Activated CD4-positive, alpha-beta T cell treated with anti-CD3 and anti-CD28 coated beads, Interleukin-2, amount 10 ng/mL, durations not matched to agents 7 days and 5 days (primary cell): ENCODE measurements at regions not wholly inside any gene's neighbourhood (a gene's known extent, or its start where the extent isn't known, plus 50 kb on each side); places are given as distances from the start of the nearest gene placed in this dataset.

Source experiments
- CTCF ChIA-PET: fragments of 350-600 bp; sonication (Branson Sonifier 250); formaldehyde crosslinking; loops from one replicate; lab custom pipeline; 2021; ENCODE audit warnings: antibody characterized with exemption; lab: Charles Lee
- POLR2A ChIA-PET: fragments of 350-600 bp; sonication (Branson Sonifier 250); formaldehyde crosslinking; loops from one replicate; lab custom pipeline; 2021; ENCODE audit warnings: antibody characterized with exemption; lab: Charles Lee
- DNase-seq: peaks from one replicate; pipeline ENCODE4 v3.0.0-alpha.2; 2020
- H3K27ac Mint-ChIP-seq: one replicate; pipeline ENCODE4 v1.8.0; 2021; ENCODE audit warnings: mild to moderate bottlenecking, moderate library complexity, mixed read lengths
- H3K27me3 Mint-ChIP-seq: one replicate; pipeline ENCODE4 v1.8.0; 2021; ENCODE audit warnings: mixed read lengths
- H3K36me3 Mint-ChIP-seq: one replicate; pipeline ENCODE4 v1.8.0; 2021; ENCODE audit warnings: low read depth, mixed read lengths
- H3K4me1 Mint-ChIP-seq: one replicate; pipeline ENCODE4 v1.8.0; 2021; ENCODE audit warnings: mixed read lengths
- H3K4me3 Mint-ChIP-seq: one replicate; pipeline ENCODE4 v1.8.0; 2021; ENCODE audit warnings: mild to moderate bottlenecking, moderate library complexity, mixed read lengths
- H3K9me3 Mint-ChIP-seq: one replicate; pipeline ENCODE4 v1.8.0; 2021; ENCODE audit warnings: mixed read lengths

DNA sequence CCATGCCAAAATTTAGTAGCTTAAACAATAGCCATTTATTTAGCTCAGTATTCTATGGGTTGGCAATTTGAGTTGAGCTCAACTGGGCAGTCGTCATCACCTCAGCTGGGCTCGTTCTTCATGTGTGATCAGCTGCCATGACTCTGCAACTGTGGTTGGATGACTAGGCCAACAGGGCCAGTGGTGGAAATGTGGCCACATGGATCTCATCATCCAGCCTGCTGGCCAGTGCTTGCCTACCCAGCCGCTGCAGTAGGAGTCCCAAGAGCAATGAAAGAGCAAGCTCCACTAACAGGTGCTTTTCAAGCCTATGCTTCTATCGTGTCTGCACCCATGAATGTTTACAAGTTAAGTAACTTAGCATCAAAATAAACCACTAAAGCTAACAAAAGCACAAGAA lies 158.0 kb downstream of the ATPSCKMT start:
- no peaks in the 10 kb centered on the region for H3K27me3 Mint-ChIP-seq
- no peak overlapping the region for H3K27ac Mint-ChIP-seq
- no peak overlapping the region for H3K4me3 Mint-ChIP-seq
- no peaks in the 10 kb centered on the region for H3K36me3 Mint-ChIP-seq
- H3K4me1 Mint-ChIP-seq = no peaks in the 10 kb centered on the region
- no peak for DNase-seq
- peaks cover 3% of the 10 kb centered on the region for H3K9me3 Mint-ChIP-seq
- ChIA-PET POLR2A (no interaction called here), CTCF (no interaction called here)

DNA sequence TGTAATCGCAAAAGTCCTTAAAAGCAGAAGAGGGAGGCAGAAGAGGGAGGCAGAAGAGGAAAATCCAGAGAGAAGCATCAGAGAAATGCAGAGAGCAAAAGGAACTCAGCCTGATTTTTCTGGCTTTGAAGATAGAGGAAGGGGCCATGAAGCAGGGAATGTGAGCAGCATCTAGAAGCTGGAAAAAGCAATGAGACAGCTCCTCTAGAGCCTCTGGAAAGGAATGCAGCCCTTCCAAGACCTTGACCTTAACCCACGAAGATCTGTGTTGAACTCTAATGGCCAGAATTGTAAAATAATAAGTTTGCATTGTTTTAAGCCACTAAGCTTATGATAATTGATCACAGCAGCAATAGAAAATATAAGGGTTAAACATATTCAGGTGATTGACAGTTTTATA lies 159.6 kb downstream of the ATPSCKMT start:
- H3K4me3 Mint-ChIP-seq = no peak overlapping the region
- no peaks in the 10 kb centered on the region for H3K4me1 Mint-ChIP-seq
- H3K27me3 Mint-ChIP-seq = no peaks in the 10 kb centered on the region
- POLR2A ChIA-PET = no interaction called here
- H3K27ac Mint-ChIP-seq = no peak overlapping the region
- CTCF ChIA-PET = no interaction called here
- H3K36me3 Mint-ChIP-seq = no peaks in the 10 kb centered on the region
- DNase-seq = no peak
- H3K9me3 Mint-ChIP-seq = no peaks in the 10 kb centered on the region

DNA sequence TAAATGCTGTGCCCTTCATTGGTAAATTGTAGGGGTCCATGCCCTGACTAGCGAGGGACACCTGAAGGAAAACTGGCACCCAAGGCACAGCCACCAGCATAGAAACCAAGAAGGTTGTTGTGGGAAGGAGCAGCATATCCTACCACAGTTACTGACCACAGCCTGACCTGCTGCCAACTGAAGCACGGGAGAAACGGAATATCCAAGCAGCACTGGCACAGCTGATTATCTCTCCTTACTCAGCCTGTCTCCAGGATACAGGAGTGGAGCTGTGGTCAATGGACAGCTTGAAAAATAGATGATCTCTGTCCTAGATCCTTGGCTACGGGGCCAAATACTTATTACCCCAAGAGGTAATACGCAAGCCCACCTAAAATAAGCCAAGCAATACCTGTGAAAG lies 164.5 kb downstream of the ATPSCKMT start:
- ChIA-PET POLR2A (no interaction called here), CTCF (no interaction called here)
- no peaks in the 10 kb centered on the region for H3K27me3 Mint-ChIP-seq
- H3K27ac Mint-ChIP-seq = no peak overlapping the region
- DNase-seq = no peak
- H3K4me1 Mint-ChIP-seq = no peaks in the 10 kb centered on the region
- no peaks in the 10 kb centered on the region for H3K36me3 Mint-ChIP-seq
- H3K4me3 Mint-ChIP-seq = no peak overlapping the region
- no peaks in the 10 kb centered on the region for H3K9me3 Mint-ChIP-seq

DNA sequence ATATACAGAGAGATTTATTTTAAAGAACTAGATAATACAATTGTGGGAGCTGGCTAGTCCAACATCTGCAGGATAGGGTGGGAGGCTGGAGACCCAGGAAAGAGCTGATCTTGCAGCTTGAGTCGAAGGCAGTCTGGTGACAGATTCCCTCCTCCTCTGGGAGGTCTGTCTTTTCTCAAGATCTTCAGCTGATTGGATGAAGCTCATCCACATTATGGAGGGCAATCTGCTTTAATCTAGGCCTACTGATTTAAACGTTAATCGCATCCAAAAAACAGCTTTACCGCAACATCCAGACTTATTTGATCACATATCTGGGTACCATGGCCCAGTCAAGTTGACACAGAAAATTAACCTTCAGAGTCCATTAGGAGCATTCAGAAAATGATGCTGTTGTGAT lies 168.1 kb downstream of the ATPSCKMT start:
- Mint-ChIP-seq H3K9me3 (no peaks in the 10 kb centered on the region), H3K36me3 (no peaks in the 10 kb centered on the region)
- CTCF ChIA-PET = no interaction called here

DNA sequence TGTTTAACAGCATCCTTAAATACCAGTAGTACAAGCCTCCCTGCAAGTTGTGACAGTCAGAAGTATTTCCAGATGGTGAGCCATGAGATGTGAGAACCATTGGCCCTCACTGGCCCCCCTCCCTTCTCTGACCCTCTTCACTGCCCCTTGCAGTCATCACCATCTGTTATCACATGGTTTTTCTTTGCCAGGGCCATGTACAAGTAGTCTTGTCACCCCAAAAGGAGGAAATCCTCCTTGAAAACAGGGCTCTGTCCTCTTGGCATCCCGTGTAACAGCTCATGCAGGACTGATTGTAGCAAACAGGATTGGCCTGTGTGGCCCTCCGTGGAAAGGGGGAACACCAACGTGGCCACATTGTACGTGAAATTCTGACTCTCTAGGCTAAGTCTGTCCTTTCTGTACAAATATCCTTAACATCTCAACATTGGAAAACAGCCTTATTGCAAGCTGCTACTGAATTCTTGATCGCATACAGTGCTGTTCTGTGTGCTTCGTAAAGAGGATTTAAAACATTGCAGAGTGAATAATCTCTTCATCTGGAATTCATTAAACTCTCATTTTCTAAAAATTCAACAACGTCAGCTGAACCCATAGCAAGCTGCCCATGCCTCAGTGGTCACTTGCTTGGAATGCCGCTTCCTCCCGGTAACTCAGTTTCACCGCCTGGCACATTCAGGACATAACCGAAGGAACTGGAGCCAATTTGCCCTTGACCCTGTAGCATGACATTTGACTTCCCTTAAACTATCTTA lies 171.7 kb downstream of the ATPSCKMT start:
- no peaks in the 10 kb centered on the region for H3K9me3 Mint-ChIP-seq
- no peaks in the 10 kb centered on the region for H3K4me1 Mint-ChIP-seq
- DNase-seq = no peak
- POLR2A ChIA-PET = no interaction called here
- CTCF ChIA-PET = no interaction called here
- no peak overlapping the region for H3K27ac Mint-ChIP-seq
- no peaks in the 10 kb centered on the region for H3K27me3 Mint-ChIP-seq
- no peak overlapping the region for H3K4me3 Mint-ChIP-seq
- H3K36me3 Mint-ChIP-seq = no peaks in the 10 kb centered on the region

More for the DNA sequence above, 168.1 kb downstream of the ATPSCKMT start:
- H3K4me3 Mint-ChIP-seq = no peak overlapping the region
- H3K27me3 Mint-ChIP-seq = no peaks in the 10 kb centered on the region
- no peak for DNase-seq
- POLR2A ChIA-PET = no interaction called here
- H3K27ac Mint-ChIP-seq = no peak overlapping the region
- H3K4me1 Mint-ChIP-seq = no peaks in the 10 kb centered on the region

DNA sequence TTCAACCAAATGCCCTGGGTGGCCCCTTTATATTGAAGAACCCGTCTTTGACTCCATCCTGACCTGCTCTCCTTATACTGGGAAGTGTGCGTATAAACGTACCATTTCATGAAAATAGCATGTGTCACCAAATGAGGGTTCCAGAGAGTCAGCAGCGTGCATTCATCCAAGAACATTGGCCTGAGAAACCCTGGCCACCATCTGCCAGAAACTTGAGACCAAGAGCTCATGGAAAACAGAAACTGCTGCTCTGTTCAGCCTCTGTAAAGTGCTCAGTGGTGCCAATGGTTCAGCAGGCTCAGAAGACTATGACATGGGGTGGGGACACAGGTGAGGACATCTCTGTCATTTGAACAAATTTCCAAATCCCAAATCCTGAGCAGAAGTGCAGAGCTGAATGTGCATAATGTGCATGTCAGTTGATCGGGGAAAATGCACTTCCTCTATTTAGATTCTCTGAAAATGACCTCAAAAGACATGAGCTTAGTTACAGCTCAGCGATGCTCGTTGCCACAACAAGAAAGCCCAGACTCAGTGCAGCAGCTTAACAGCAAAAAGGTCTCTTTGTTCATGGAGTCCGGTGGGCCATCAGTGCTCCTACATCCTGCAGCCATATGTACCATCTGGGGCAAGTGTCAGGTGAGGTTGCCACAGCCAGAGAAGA lies 176.1 kb downstream of the ATPSCKMT start:
- Mint-ChIP-seq H3K9me3 (no peaks in the 10 kb centered on the region), H3K27me3 (no peaks in the 10 kb centered on the region), H3K27ac (no peak overlapping the region), H3K36me3 (no peaks in the 10 kb centered on the region), H3K4me3 (no peak overlapping the region), H3K4me1 (no peaks in the 10 kb centered on the region)
- POLR2A ChIA-PET = no interaction called here
- CTCF ChIA-PET = no interaction called here
- DNase-seq = no peak

DNA sequence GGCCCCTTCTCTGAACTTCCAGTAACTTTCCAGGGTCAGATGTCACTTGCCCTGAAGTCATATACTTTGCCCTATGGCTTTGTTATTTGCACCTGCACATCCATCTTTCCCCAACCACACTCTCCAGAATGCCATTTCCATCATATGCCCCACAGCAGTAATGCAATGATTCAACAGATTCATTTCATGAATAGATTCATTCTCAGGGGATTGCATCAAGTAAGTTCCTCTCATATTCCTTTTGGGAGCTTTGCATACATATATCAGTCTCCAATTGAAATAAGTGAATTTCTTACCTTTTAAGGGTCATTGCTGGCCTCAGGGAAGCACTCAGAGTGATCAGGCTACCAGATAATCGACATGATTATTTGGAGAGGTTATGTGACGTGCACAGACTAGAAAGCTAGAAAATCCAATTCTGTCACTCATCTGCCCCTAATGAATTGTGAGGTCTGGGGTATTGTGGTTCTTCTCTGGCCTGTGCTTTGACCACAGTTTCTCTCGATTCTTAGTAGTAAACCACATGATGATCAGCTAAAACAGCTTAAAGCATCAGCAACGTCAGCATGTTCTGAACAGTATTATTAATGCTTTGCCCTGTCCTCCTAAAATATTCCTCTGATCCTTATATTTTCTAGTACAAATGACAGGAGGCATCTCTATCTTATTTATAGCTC lies 179.9 kb downstream of the ATPSCKMT start:
- Mint-ChIP-seq H3K27ac (no peak overlapping the region), H3K36me3 (no peaks in the 10 kb centered on the region), H3K4me1 (no peaks in the 10 kb centered on the region), H3K27me3 (no peaks in the 10 kb centered on the region), H3K4me3 (no peak overlapping the region), H3K9me3 (no peaks in the 10 kb centered on the region)
- ChIA-PET POLR2A (no interaction called here), CTCF (no interaction called here)
- no peak for DNase-seq

DNA sequence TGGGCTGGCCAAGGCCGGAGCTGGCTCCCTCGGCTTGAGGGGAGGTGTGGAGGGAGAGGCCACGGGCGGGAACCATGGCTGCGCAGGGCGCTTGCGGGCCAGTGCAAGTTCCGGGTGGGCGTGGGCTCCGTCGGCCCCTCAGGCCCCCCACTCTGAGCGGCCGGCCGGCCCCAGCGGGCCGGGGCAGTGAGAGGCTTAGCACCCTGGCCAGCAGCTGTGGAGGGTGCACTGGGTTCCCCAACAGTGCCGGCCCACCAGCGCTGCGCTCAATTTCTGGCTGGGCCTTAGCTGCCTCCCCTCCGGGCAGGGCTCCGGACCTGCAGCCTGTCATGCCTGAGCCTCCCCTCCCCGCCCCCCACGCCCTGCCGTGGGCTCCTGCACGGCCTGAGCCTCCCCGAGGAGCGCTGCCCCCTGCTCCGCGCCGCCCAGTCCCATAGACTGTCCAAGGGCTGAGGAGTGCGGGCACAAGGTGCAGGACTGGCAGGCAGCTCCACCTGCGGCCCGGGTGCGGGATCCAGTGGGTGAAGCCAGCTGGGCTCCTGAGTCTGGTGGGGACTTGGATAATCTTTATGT lies 184.2 kb downstream of the ATPSCKMT start:
- Mint-ChIP-seq H3K4me1 (no peaks in the 10 kb centered on the region), H3K27me3 (no peaks in the 10 kb centered on the region), H3K9me3 (no peaks in the 10 kb centered on the region), H3K4me3 (no peak overlapping the region), H3K27ac (no peak overlapping the region), H3K36me3 (no peaks in the 10 kb centered on the region)
- ChIA-PET POLR2A (no interaction called here), CTCF (no interaction called here)
- no peak for DNase-seq

DNA sequence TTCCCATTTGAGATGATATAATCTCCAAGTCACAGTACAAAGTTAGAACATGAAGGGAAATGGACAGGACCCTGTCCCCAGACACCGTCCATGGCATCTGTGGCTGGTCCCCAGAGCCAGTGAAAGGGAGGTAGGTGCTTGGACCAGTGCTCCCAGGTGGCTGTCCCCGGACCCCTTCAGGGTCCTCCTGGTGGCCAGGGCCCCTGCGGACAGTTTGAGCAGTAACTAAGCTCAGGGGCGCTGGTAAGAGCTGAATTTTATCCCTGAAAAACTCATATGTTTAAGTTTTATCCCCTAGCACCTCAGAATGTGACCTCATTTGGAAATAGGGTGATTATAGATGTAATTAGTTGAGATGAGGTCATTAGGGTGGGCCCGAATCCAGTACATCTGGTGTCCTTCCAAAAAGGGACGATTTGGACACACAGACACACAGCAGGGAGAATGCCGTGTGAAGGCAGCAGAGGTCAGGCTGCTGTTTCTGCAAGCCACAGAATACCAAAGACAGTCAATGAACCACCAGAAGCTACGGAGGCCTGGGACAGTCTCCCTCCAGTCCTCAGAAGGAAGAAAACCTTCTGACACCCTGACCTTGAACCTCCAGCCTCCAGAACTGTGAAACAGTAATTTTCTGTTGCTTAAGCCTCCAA lies 185.0 kb downstream of the ATPSCKMT start:
- no peak for DNase-seq
- ChIA-PET CTCF (no interaction called here), POLR2A (no interaction called here)
- Mint-ChIP-seq H3K4me3 (no peak overlapping the region), H3K27ac (no peak overlapping the region), H3K4me1 (no peaks in the 10 kb centered on the region), H3K9me3 (no peaks in the 10 kb centered on the region), H3K27me3 (no peaks in the 10 kb centered on the region), H3K36me3 (no peaks in the 10 kb centered on the region)

DNA sequence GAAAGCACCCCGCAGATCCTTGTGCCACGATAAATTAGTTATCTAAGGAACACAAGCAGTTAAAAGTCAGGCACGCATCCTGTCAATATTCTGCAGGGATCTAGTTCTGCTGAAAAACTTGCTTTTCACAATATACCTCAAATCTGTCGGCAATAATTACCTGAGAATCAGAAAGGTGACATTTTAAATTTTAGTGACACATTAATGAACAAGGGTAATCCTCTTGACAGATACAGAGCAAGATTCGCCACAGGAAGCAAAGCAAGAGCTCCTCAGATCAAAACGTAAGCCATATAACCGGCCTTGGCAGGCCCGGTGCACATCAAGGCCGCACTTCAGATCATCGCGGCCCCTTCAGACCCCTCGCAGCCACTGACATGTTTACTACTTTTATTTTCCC lies 185.7 kb downstream of the ATPSCKMT start:
- CTCF ChIA-PET = no interaction called here
- DNase-seq = no peak
- Mint-ChIP-seq H3K4me1 (no peaks in the 10 kb centered on the region), H3K27ac (no peak overlapping the region), H3K36me3 (no peaks in the 10 kb centered on the region), H3K4me3 (no peak overlapping the region), H3K27me3 (no peaks in the 10 kb centered on the region), H3K9me3 (no peaks in the 10 kb centered on the region)
- POLR2A ChIA-PET = no interaction called here

DNA sequence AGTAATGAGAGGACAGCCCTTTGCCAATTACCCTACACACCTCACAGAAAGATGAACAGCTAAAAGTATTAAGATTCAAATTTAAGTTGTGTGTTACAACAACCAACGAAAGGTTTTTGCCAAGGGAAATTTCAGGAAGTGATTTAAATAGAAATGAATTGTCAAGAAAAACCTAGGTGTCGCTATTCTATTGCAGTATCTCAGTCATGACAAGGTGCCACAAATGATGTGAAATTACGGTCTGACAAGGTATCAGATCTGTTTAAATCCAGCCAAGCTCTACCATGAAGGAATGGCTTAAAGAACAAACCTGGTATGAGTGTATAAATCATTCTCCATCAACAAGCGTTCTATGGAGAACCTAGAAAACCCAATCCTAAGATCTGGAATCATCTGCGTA lies 189.7 kb downstream of the ATPSCKMT start:
- H3K4me3 Mint-ChIP-seq = no peak overlapping the region
- no peaks in the 10 kb centered on the region for H3K36me3 Mint-ChIP-seq
- no peak for DNase-seq
- no peaks in the 10 kb centered on the region for H3K4me1 Mint-ChIP-seq
- POLR2A ChIA-PET = no interaction called here
- CTCF ChIA-PET = no interaction called here
- H3K9me3 Mint-ChIP-seq = no peaks in the 10 kb centered on the region
- no peak overlapping the region for H3K27ac Mint-ChIP-seq
- no peaks in the 10 kb centered on the region for H3K27me3 Mint-ChIP-seq

DNA sequence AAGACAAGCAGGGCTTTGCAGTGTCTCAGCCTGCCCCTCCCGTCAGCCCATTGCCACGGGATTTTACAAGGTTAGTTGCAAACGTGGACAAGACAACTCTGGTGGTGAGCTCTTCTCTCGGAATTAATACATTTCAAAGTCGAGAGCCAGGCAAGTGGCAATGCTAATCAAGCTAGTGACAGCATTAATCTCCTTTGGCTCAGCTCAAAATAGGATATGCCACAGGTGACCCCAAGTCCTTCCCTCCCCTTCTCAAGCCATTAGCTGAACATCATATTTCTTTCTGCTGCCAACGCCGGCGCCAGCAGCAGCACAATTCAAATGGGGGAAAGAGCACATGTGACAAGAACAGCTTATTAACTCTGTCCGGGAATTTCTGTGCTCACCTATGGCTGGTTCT lies 190.1 kb downstream of the ATPSCKMT start:
- no peaks in the 10 kb centered on the region for H3K9me3 Mint-ChIP-seq
- no peaks in the 10 kb centered on the region for H3K36me3 Mint-ChIP-seq
- H3K4me1 Mint-ChIP-seq = no peaks in the 10 kb centered on the region
- POLR2A ChIA-PET = no interaction called here
- no peak overlapping the region for H3K4me3 Mint-ChIP-seq
- no peaks in the 10 kb centered on the region for H3K27me3 Mint-ChIP-seq
- no peak for DNase-seq
- CTCF ChIA-PET = no interaction called here
- H3K27ac Mint-ChIP-seq = no peak overlapping the region

DNA sequence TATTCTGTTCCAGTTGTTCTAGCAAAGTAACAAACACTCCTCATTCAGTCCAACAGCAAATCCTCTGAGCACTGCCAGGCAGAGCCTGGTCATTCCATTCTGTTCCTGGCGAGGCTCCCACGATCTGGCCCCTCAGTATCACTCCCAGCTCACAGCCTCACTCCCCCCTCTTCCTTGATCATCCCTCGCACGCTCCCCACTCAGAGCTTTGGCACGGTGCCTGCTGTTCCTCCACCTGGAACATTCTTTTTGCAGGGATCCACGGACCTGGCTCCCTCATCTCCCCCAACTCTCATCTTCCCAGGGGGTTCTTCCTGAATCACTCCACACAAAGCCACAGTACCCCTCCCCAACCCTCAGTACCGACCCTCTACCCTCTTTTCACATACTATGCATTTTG lies 192.3 kb downstream of the ATPSCKMT start:
- Mint-ChIP-seq H3K4me1 (no peaks in the 10 kb centered on the region), H3K36me3 (no peaks in the 10 kb centered on the region), H3K27me3 (no peaks in the 10 kb centered on the region), H3K27ac (no peak overlapping the region), H3K9me3 (peaks cover 6% of the 10 kb centered on the region), H3K4me3 (no peak overlapping the region)
- POLR2A ChIA-PET = no interaction called here
- DNase-seq = no peak
- CTCF ChIA-PET = no interaction called here
